HG02981 (cell line): ENCODE measurements at regions not wholly inside any gene's neighbourhood (a gene's known extent, or its start where the extent isn't known, plus 50 kb on each side); places are given as distances from the start of the nearest gene placed in this dataset.

Experiments
- ATAC-seq: cut with Tn5 transposase; IDR thresholded peaks from one replicate; pipeline ENCODE4 v1.9.1; 2021; ENCODE audit warnings: mild to moderate bottlenecking, moderate library complexity; ENCODE audit not compliant: unreplicated experiment

DNA sequence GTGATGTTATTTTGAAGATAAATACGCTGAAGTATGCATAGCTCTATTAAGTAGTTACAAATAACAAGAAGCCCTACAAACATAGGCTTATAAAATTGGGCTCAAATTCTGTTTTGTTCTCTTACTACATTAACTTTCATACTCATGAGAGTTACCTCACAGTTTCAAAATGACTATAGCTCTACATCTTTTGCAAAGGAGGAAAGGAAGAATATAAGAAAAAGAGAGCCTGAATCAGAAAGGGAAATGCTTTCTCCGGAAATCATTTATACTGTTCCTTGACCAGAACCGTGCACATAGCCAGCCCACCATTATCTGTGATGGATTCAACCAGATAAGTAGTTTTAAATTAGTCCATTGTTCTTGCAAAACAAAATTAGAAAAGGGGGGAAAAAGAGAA, 1252.1 kb downstream of the NCAM2 start:
- no peak for ATAC-seq

DNA sequence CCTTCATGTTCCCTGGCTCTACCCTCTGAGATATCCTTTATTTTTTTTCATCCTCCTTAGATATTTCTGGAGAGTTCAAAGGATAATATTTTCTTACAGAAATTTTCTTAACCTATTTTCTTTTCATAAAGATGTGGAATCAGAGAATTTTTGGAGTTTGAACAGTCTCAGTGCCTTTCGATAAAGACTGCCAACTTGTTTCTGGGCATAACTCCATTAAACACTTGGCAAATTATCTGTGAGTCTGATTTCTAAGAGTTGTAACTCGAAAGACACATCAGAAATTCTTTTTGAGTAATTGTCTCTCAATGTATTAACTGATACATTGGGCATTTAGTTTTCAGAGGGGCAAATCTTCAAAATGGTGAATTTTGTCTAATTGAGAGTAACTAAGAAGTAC, 1255.6 kb downstream of the NCAM2 start:
- no peak for ATAC-seq

DNA sequence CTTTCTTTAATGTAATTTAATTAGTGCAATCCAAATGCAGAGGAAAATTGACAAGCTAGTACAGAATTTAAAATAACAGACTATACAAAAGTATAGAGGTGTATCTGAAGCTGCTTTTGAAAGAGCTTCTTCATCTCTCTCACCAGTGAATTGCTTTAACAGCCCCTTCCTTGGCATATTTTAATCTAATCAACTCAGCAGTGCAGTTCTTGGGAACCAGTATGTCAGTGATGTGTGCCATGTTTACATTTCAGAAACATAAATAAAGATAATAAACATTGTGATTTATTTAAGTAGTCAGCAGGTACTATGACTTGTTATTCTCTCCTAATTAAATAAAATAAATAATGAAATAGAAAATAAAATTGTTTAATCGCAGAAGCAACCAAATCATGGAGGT, 1260.6 kb downstream of the NCAM2 start:
- no peak for ATAC-seq

DNA sequence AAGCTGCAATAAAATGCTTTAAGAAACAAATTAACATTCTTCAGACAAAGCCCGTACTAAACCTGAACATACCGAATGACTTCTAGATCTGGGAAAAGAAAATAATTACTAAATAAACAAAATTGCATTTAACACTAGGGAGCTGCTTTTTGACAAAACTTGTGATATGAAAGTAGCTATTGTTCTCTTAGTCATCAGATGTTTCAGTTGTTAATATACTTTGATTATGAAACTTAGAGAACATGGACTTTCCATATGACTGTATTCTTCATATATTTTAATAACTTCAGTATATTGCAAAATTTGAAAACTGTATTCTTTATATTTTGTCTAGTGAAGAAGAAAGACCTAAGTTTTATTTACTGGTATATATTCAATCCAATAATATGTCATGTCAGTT, 1262.1 kb downstream of the NCAM2 start:
- no peak for ATAC-seq

DNA sequence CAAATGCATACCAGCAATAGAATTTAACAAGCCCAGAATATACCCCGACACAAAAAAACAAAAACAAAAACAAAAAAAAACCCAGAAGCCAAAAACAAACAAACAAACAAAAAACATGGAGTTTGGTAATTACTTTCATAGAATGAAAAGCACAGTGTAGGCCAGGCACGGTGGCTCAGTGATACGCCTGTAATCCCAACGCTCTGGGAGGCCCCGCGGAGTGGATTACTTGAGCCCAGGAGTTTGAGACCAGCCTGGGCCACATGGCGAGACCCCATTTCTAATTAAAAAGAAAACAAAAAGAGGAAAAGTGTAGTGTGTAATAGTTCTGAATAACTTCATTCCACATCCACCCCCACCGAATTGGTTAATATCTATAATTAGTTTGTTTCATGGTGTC, 1265.7 kb downstream of the NCAM2 start:
- ATAC-seq: no peak

DNA sequence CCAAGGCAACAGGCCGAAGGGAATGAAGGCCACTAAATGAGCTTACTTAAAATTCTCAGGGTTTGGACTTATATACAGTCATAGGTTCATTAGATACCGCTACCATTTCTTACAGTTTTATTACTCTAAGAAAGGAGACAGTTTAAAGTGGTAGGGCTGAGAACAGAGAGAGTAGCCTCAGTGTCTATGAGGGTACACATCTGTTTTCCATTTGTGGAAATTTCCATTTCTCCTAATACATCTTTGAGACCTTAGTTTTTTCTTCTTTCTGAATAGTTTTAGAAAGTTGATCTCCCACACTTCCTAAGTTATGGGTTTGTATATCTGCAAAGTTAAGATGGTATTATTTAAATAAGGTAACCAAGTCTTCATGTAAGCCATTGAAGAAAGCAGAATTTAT, 1279.1 kb downstream of the NCAM2 start:
- ATAC-seq: no peak

DNA sequence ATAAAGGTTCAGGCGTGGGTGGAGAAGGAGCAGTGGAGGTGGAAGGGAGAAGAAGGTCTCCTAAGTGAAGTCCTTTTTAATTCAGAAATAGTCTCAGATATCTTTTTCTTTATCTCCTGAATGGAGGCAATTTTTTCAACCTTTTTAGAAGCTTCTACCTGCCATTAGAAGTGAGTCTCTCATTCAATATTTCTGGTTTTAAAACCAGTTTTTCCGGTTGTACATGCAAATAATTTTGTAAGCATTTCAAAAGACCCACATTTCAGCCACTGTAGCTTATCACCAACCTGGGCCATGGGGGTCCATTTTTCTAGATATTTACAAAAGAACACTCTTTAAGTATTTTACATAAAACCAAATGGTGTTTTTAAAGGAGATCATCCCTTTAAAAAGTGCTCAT, 1280.2 kb downstream of the NCAM2 start:
- ATAC-seq: no peak

DNA sequence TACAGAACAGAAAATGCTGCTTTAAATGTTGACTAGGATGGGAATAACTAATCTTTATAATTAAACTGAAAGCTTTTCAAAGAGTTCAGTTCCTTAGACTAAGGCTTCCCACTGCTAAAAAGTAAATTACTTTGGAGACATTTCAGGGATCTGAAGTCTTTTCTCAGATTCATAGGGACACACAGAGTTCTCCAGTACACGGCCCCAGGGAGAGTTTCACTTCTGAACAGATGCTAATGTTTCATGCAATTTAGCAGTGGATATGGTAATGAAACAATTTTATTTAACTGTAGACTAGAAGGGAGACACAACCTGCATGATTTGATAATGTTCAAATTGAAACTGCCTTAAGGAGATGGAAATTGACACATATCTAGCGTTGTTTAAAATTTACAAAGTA, 1282.6 kb downstream of the NCAM2 start:
- no peak for ATAC-seq

DNA sequence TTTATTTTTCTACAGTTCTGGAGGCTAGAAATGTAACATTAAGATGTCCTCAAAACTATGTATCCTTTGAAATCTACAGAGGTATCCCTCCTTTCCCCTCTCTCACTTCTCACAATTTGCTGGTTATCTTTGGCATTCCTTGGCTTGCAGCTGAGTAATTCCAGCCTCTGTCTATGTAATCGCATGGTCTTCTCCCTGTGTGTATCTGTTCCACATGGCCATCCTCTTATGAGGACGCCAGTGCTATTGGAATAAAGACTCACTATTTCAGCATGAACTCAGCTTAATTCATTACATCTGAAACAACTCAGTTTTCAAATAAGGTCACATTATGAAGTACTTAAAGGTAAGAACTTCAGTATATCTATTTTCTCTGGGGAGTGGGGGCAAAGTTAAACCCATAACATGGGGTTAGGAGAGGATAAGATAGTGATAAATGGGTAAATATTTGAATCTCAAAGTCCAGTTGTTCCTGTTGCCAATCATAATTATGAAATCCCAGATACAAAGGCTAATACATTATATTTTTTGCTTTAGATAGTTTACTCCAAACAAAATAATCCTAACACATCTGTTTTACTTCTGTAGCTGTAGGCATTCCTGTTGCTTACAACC, 1290.8 kb downstream of the NCAM2 start:
- no peak for ATAC-seq

DNA sequence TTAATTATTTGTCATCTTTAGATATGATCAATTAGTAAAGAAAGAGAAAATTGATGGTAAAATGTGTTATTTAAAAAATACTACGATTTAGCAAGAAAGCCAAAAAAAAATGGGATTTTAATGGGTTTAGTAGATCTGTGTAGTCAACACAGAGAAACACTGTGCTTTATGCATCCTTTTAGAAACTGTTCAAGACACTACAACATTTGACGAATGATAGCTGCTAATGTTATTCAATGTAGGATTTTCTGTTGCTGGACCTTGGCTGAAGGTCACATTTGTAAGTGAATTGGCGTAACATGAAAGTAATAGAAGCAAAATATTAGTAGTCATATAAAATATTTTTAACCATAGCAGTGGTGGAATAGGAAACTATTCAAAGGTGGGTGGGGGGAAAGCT, 1293.9 kb downstream of the NCAM2 start:
- ATAC-seq: no peak

DNA sequence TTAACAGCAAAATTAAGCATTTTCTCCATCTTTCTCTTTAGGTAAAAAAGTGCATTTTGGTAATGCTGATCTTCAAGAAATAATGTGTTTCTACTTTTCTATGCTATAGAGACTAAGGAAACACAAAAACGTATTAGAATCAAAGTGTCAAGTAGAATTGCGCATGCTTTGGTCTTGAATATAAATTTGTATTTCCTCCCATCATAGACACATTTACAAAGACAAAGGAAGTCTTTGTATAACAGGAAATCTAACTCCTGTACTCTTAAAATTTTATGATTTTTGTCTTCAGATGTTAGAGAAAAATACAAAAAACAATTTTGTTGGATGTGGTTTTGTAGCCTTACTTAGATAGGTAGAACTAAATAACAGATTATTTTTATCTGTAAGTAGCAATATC, 1299.4 kb downstream of the NCAM2 start:
- ATAC-seq: no peak

DNA sequence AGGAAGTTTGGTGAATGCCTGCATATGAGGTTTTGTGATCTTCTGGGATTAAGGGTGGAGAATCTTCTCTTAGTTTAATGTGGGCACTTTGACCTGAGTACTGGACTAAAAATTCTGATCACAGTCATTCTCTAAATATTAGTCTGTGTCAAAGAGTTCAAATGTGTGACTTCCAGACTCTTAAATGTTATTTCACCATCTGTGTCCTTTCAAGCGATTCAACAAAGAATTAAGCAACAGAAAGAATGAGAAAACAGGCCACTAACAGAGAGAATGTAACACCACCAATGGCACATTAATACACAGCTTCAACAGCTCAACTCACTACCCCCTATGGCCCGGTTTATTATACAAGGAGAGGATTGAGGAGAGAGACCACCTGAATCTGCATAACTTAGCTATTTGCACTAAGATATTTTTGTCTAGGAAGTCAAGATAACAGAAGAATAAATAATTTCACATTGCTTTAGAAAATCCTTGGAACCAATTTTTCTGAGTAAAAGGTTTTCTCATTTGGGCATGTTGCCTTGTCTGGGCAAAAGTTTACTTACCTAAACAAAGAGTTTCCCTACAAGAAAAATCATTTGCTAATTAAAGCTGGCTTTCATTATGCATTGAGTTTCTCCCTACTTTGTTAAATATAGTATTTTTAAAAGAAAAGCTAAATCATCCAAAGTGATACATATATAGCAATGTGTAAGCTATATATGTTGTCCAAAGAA, 1313.7 kb downstream of the NCAM2 start:
- ATAC-seq: no peak

DNA sequence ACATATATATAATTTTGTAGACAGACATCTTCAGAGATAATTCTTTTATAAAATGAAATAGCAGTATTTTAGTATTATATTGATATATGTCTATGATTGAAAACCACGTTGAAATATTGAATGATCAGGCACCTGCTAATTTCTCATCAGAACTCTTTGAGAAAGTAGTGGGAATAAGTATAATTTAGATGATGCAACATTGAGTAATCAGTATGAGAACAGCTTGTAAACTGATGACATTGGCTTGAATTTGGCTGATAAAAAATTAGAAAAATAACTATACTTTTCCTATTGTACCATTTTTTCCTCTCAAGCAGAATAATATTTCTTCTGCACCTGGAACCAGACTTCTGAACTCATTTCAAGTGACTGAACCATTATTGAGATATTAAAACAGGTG, 1316.8 kb downstream of the NCAM2 start:
- no peak for ATAC-seq

DNA sequence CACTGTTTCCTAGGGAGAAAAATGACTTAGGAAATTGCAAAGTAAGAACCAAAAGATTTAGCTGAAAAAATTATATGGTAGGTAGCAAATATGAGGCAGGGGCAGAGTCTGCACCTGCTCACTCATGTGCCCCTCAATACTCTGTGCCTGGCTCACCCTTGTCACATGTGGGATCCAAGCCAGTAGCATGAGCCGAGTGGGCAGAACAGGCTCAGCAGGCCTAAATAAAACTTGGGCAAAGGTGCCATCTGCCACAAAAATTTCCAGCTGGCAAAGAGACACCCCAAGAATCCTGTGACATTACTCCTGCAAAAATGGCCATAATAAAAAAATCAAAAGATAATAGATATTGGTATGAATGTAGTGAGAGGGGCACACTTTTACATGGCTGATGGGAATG, 1321.2 kb downstream of the NCAM2 start:
- ATAC-seq: no peak

DNA sequence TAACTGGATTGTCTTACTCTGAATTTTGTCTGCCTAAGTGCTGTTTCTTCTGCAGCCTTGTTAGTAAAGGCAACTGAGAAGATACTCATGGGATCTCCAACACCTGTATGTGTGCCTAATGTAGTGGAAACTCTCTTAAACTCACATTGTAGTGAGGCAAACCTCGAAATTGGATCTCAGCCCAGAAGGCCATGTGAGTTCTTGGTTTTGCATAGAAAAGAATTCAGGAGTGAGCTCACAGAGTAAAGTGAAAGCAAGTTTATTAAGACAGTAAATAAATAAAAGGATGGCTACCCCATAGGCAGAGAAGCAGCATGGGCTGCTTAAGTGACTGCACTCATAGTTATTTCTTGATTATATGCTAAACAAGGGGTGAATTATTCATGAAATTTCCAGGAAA, 1344.7 kb downstream of the NCAM2 start:
- no peak for ATAC-seq

DNA sequence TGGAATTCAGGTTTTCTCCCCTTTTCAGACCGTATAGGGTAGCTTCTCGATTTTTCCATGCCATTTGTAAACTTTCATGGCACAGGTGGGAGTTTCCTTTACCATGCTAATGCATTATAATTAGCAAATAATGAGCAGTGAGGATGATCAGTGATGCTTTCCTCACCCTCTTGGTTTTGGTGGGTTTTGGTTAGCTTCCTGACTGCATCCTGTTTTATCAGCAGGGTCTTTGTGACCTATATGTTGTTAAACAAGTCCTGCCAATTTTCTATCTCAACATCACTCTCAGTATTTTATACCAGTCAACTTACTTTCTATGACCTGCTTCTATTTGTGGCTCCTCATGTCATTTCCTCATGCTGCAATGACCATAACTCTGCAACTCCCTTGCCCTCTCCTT, 1345.1 kb downstream of the NCAM2 start:
- ATAC-seq: no peak

DNA sequence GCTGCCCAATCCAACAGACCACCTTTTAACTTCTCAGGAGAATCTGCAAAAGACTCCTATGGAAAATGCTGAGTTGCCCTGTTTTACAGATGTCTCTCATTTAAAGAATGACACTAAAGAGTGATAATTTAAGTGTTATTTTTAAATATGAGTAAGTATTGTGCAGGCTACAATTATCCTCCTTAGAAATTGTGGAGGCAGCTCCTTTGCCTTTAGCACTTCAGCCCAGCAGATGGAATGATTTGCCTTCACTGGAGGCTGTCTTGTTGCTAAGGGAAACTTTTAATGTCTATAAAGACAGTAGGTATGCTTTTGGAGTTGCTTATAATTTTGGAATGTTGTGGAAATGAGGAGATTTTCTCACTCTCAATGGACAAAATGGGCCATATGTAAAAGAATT, 1345.5 kb downstream of the NCAM2 start:
- no peak for ATAC-seq

DNA sequence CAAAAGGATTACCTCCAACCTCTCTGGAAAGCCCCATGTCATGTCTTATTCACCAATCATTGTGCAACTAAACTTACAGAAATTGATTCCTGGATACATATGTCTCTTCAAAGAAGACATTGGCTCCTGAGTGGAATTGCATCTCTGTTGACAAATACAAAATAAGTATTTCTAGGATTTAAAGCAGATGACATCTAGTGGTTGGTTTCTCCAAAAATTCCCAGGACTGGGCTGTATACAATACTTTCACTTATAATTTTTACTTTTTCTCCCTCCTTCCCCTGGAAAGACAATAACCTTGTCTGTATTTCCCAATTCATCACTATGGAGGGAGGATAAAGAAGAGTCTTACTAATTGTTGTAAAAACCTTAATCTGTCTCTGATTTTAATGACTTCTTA, 1347.4 kb downstream of the NCAM2 start:
- ATAC-seq: no peak

DNA sequence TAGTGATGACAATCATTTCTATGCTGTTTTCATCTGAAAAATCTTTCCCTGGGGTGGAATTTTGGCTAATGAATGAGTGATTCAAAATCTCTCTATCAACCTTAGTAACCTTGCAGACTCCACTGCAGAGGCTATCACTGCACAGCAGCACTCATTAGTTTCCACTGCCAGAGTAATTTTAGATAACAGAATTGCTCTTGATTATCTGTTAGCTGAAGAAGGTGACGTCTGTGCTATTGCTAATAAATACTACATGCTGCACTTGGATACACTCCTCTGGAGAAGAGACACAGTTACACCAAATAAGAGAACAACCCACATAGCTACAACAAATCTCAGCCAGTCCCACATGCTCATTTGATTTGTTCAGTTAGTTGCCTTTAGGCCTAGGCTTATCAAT, 1348.4 kb downstream of the NCAM2 start:
- ATAC-seq: no peak

DNA sequence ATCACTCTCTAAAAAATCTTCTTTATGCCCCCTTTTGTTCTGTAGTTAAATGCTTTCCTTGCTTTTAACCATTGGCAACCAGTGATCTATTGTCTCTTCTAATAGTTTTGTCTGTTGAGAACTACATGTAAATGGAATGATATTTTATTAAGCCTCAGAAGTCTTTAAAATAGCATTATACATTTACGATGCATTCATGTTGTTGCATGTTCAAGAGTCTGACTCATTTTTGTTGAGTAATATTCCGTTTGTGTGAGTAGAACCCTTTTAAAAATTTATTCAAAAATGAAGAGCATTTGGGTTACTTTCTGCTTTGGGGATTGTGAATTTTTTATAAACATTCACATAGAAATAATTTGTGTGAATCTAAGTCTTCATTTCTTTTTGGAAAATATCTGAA, 1352.9 kb downstream of the NCAM2 start:
- no peak for ATAC-seq

DNA sequence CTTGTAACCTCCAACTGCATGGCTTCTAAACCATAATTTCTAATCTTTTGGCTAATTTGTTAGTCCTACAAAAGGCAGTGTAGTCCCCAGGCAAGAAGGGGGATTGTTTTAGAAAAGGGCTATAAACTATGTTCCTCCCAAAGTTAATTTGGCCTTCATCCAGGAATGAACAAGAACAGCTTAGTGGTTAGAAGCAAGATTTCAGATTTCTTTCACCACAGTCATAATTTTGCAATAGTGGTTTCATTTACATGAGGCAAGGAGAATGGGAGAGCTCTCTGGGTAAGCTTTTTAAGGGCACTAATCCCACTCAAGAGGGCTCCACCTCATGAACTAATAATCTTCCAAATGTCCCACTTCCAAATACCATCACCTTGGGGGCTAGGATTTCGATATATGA, 1353.9 kb downstream of the NCAM2 start:
- no peak for ATAC-seq

DNA sequence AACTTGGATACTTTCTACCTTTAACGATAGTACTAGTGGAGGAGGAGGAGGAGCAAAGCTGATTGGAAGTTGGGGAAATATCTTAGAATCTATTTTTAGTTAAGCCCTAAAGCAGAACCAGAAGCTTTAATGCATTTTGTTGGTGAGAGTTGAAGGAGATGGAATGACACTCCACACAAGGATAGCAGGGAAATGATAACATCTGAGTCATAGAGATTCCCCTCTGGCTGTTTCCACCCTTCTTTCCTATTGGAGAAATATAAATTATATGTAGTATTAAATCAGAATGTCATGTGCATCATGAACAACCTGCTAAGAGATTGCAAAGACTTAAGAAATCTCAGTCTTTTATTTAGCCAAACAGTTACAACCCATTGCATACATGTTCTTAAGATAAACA, 1357.7 kb downstream of the NCAM2 start:
- no peak for ATAC-seq

DNA sequence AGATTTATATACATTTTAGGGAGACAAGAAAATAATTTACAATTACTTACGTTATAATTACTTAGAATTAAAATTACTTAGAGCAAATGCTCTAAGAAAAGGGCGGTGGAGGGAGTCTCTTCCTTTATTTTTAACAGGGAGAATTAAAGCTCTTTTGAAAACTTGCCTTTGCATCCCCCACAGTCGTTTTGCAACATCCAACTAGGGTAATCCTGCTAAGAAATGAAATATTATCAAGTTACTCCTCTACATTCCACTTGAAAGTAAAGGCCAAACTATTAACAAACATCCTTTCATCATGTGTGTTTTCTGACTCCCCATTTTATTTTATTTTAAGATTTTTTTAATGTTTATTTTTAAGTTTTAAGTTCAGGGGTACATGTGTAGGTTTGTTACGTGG, 1358.5 kb downstream of the NCAM2 start:
- ATAC-seq: no peak
